GM18861 (cell line): ENCODE measurements at regions not wholly inside any gene's neighbourhood (a gene's known extent, or its start where the extent isn't known, plus 50 kb on each side); places are given as distances from the start of the nearest gene placed in this dataset.

ENCODE experiments used
- ATAC-seq: cut with Tn5 transposase; IDR thresholded peaks from one replicate; pipeline ENCODE4 v1.9.1; 2021; ENCODE audit not compliant: unreplicated experiment

DNA sequence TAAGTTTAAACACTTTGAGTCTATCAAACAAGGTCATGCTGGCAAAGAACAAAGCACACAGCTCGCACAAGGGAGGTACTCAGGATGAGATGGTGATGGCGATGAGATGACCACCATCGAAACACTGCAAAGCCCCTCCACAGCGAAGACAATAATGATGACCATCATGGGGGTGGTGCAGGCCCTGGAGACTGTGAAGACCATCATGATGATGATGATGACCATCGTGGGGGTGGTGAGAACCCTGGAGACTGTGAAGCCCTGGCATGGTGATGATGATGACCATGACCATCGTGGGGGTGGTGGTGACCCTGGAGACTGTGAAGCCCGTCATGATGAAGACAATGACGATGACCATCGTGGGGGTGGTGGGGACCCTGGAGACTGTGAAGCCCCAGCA lies 81.6 kb upstream of the SALL3 start:
- ATAC-seq, result no peak

GRCh38 chr18:78898635-78899034 lies 81.0 kb upstream of the SALL3 start:
- ATAC-seq, result no peak

- ATAC-seq, result no peak
These were observed 80.4 kb upstream of the SALL3 start for GRCh38 chr18:78899241-78899640.

- no peak for ATAC-seq
These were observed 78.4 kb upstream of the SALL3 start for GRCh38 chr18:78900938-78901909.

GRCh38 chr18:78901923-78902794 lies 77.5 kb upstream of the SALL3 start:
- no peak for ATAC-seq

DNA sequence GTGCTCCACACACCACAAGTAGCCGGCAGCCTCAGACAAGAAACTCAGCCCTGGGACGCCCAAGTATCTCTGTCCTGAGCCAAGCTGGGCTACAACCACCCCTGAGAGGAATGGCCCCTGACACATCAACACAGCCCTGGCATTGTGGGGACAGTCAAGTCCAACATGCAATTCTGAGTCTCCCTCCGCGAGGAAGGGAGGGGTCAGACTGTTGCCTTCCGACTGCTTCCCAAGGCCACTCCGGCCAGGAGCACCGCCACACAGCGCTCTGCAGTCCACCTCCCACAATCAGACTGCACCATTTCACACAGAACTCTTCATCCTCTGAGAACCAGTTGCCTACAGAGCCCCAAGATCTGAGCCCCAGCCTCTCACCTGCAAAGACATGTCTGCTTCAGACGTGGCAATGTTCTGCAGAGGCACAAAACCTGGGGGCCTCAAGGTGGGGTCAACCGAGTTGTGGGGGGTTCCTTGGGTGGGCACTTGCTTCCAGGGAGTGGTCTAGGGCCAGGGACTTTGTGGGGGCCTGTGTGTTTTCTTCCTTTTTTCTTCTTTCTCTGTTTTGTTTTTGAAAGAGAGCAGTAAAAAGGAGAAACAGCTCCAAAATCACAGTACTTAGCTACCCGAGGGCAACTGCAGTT lies 76.7 kb upstream of the SALL3 start:
- no peak for ATAC-seq

- ATAC-seq, result no peak
These were observed 76.0 kb upstream of the SALL3 start for GRCh38 chr18:78903436-78904178.

- no peak for ATAC-seq
These were observed 75.5 kb upstream of the SALL3 start for GRCh38 chr18:78904179-78904531.

DNA sequence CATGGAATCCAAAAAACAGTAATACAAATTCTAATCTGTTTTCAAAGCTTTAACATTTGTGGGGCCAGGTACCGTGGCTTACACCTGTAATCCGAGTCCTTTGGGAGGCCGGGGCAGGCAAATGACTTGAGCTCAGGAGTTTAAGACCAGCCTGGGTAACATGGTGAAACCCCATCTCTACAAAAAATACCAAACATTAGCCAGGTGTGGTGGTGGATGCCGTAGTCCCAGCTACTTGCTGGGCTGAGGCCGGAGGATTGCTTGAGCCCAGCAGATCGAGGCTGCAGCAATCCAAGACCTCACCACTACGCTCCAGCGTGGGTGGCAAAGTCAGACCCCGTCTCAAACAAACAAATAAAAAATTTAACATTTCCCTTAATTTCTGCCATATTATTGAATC lies 74.3 kb upstream of the SALL3 start:
- ATAC-seq, result no peak

- no peak for ATAC-seq
These were observed 73.6 kb upstream of the SALL3 start for GRCh38 chr18:78906066-78906465.

DNA sequence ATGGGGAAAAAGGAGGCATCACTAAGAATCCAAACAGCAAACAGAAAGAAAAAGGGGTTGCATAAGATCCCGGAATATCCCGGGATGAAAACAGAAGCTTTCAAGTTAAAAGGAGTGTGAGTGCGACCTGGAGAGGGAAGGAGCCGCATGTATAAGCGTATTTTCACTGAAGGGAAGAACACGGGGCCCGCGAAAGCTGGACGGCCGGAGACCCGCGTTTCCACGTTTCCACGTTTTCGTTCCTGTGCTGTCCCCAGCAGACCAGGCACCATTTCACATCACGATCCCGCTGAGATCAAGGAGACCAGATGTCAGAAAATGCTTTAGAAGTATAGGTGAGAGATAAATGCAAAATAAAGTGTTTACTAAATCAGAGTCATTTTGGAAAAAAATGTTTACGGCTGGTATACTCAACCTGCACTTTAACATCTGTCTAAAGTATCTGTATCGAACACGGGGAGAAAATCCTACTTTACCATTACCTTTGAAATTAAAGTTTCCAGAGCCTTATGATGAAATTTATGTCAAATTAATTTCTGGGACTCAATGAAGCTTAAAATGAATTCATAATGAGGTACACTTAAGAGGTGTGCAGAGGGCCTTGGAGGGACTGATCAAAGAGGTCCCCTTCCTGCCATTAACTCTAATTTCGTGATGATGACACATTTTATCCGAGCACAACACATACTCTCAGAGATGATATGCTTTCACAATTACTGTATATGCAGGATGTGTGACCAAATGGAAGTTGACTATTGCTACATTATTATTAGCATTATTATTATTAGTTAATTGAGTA lies 71.0 kb upstream of the SALL3 start:
- ATAC-seq, result no peak

GRCh38 chr18:78911751-78912283 lies 67.8 kb upstream of the SALL3 start:
- no peak for ATAC-seq

GRCh38 chr18:78912336-78912735 lies 67.3 kb upstream of the SALL3 start:
- no peak for ATAC-seq

- ATAC-seq, result no peak
These were observed 66.8 kb upstream of the SALL3 start for GRCh38 chr18:78912844-78913243.

- no peak for ATAC-seq
These were observed 66.2 kb upstream of the SALL3 start for GRCh38 chr18:78913395-78913794.

DNA sequence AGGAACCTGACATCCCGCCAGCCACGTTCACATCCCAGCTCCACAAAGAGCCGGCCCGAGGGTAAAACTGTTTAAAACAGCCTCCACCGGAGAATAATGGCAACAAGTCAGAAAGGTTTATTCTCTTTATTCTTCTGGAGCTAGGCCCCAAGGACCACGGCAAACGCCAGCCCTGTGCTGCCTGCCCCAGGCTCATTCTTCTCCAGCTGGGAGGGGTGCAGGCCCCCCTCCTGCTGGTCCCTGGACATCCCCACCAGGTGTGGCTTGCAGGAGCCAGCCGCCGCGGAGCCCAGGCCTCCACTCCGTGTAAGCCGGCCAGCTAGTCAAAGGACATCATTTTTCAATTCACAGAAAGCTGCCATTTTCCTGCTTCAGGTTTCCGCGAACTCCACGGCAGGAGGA lies 65.8 kb upstream of the SALL3 start:
- no peak for ATAC-seq

- ATAC-seq, result no peak
These were observed 65.2 kb upstream of the SALL3 start for GRCh38 chr18:78914249-78914935.

GRCh38 chr18:78915446-78916008 lies 64.1 kb upstream of the SALL3 start:
- ATAC-seq, result no peak

DNA sequence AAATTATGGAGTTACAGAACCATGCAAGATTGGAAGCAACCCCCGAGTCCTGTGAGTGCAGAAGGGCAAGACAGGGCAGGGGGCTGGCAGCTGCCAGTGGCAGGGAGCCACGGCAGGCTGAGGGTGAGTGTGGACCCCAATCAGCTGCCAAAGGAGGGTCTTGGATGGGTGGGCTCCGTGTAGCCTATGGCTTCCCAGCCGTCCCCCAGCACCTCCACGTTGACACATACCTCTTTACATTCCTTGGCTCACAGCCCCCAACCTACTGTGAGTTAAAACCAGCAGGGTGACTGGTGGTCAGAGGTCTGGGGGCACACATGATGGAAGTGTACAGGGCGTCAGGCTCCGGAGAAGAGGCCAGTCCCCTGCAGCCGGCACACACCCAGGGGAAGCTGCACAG lies 60.9 kb upstream of the SALL3 start:
- ATAC-seq, result no peak
